ENCODE measurements at regions not wholly inside any gene's neighbourhood (a gene's known extent, or its start where the extent isn't known, plus 50 kb on each side); places are given as distances from the start of the nearest gene placed in this dataset.

DNA sequence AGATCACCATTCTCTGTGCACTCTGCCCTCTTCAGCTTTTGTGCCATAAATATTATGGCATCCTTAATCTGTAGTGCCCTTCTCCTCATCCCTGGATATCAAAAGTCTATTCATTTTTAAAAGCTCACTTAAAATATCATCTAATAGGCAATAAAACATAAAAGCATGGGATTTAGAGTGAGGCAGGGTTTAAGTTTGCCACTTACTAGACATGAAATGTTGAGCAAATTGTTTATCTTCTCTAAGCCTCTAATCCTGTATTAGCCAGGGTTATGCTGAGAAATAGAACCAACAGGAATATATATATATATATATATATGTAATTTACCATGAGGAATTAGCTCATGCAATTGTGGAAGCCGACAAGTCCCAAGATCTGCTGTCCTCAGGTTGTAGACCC is 472.4 kb upstream of the HS3ST1 start:
- no peaks in the 10 kb centered on the region for H3K27me3 ChIP-seq (ENCODE audit: low read depth, low read length)
- no peaks in the 10 kb centered on the region for H3K9me3 ChIP-seq (ENCODE audit: control insufficient read depth in 1 of 2, low read length in 2 of 2)
- no peaks in the 10 kb centered on the region for H3K36me3 ChIP-seq (ENCODE audit: control insufficient read depth in 1 of 2, insufficient read depth in 2 of 2, low read length in 2 of 2)
- no peak overlapping the region for H3K27ac ChIP-seq (ENCODE audit: low read length)
- no peak overlapping the region for H3K4me3 ChIP-seq (ENCODE audit: low read depth in 1 of 2, low read length in 2 of 2)
- no peaks in the 10 kb centered on the region for H3K4me1 ChIP-seq (ENCODE audit: control insufficient read depth in 1 of 2, insufficient read depth in 2 of 2, low read length in 2 of 2)

DNA sequence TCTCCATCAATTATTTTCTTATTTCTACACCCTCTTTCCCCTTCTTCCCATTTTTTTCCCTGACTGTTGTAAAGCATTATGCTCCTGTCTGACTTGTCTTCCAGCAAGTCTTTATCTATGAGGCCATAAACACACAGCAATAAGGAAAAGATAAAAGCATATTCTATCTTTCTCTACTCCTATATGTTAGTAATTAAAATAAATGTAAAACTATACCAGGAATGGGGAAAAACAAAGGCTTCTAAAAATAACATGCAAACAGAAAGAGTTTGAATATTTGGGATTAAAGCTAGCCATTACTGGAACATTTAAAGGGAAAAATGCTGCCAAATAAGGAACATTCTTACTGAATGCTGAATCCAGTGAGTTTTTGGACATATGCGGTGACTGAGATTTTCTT is 471.7 kb upstream of the HS3ST1 start:
- Histone ChIP-seq H3K27ac (ENCODE audit: low read length) (no peak overlapping the region), H3K9me3 (ENCODE audit: control insufficient read depth in 1 of 2, low read length in 2 of 2) (no peaks in the 10 kb centered on the region), H3K27me3 (ENCODE audit: low read depth, low read length) (no peaks in the 10 kb centered on the region), H3K4me1 (ENCODE audit: control insufficient read depth in 1 of 2, insufficient read depth in 2 of 2, low read length in 2 of 2) (no peaks in the 10 kb centered on the region), H3K4me3 (ENCODE audit: low read depth in 1 of 2, low read length in 2 of 2) (no peak overlapping the region), H3K36me3 (ENCODE audit: control insufficient read depth in 1 of 2, insufficient read depth in 2 of 2, low read length in 2 of 2) (no peaks in the 10 kb centered on the region)

DNA sequence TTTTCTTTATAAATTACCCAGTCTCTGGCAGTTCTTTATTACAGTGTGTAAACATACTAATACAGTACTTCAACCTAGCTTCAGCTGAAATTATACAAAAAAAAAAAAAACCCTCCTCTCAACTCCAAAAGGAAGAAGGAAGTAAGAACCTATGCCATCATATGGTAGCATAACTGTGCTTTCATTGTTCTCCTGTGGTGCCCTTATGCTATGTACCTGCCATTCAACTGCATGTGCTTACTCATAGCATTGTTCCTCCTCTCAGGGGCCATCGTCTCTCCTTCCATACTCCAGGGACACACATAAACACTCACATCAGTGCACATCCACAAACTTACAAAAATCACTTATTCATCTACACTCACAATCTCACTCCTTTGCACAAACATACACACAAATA is 470.1 kb upstream of the HS3ST1 start:
- Histone ChIP-seq H3K4me1 (ENCODE audit: control insufficient read depth in 1 of 2, insufficient read depth in 2 of 2, low read length in 2 of 2) (no peaks in the 10 kb centered on the region), H3K27ac (ENCODE audit: low read length) (no peak overlapping the region), H3K9me3 (ENCODE audit: control insufficient read depth in 1 of 2, low read length in 2 of 2) (no peaks in the 10 kb centered on the region), H3K4me3 (ENCODE audit: low read depth in 1 of 2, low read length in 2 of 2) (no peak overlapping the region), H3K27me3 (ENCODE audit: low read depth, low read length) (no peaks in the 10 kb centered on the region), H3K36me3 (ENCODE audit: control insufficient read depth in 1 of 2, insufficient read depth in 2 of 2, low read length in 2 of 2) (no peaks in the 10 kb centered on the region)

DNA sequence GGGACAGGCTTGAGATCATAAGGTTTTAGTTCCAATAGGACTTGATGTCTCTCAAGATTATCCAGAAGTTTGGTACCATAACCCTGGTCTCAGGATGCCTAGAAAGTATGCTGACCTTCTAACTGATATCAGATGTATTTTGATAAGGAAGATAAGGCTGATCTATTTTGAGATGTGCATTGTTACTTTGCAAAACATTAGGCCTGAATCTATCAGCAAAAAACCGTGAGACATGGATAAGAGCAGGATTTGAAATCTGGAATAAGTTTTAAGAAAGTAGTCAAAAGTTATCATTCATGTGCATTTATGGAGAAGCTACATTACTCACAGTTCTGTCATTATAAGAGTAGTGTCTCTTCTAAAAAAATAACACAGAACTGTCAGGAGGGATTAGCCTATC is 467.1 kb upstream of the HS3ST1 start:
- H3K4me3 ChIP-seq (ENCODE audit: low read depth in 1 of 2, low read length in 2 of 2) = no peak overlapping the region
- no peak overlapping the region for H3K27ac ChIP-seq (ENCODE audit: low read length)
- H3K4me1 ChIP-seq (ENCODE audit: control insufficient read depth in 1 of 2, insufficient read depth in 2 of 2, low read length in 2 of 2) = no peaks in the 10 kb centered on the region
- no peaks in the 10 kb centered on the region for H3K27me3 ChIP-seq (ENCODE audit: low read depth, low read length)
- H3K9me3 ChIP-seq (ENCODE audit: control insufficient read depth in 1 of 2, low read length in 2 of 2) = no peaks in the 10 kb centered on the region
- no peaks in the 10 kb centered on the region for H3K36me3 ChIP-seq (ENCODE audit: control insufficient read depth in 1 of 2, insufficient read depth in 2 of 2, low read length in 2 of 2)

DNA sequence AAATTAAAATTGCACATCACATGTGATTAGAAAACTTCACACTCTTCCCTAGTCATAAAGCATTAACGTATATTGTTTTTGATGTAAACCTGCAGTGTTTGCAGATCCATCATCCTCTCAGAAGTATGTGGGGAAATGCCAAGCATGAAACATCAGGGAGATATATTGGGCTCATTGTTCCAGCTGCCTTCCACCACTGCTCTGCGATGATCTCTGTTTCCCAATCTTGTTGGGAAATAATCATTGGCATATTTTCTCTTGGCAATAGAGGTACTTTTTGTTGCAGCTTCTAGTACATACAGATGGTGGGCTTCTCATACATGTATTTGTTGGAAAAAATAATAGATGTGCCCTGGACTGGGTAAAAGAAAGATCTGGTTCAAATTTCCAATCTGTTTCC is 466.3 kb upstream of the HS3ST1 start:
- H3K4me1 ChIP-seq (ENCODE audit: control insufficient read depth in 1 of 2, insufficient read depth in 2 of 2, low read length in 2 of 2) = no peaks in the 10 kb centered on the region
- no peaks in the 10 kb centered on the region for H3K9me3 ChIP-seq (ENCODE audit: control insufficient read depth in 1 of 2, low read length in 2 of 2)
- no peaks in the 10 kb centered on the region for H3K36me3 ChIP-seq (ENCODE audit: control insufficient read depth in 1 of 2, insufficient read depth in 2 of 2, low read length in 2 of 2)
- H3K27me3 ChIP-seq (ENCODE audit: low read depth, low read length) = no peaks in the 10 kb centered on the region
- H3K4me3 ChIP-seq (ENCODE audit: low read depth in 1 of 2, low read length in 2 of 2) = no peak overlapping the region
- H3K27ac ChIP-seq (ENCODE audit: low read length) = no peak overlapping the region

DNA sequence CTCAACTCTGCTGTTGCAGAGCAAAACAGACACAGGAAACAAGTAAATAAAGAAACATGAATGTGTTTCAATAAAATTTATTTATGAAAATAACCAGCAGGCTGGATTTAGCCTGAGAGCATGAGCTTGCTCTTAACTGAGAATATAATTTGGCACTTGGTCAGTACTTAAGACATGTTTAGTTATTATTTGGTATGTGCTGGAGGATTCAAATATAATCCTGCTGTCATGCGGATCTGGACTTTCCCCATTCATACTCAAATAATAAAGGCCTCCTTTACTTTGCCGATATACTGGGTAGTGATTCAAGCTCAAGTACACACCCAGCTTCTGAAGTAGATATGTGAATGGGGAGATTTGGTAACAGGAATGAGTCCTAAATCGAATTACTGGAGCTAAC is 465.5 kb upstream of the HS3ST1 start:
- H3K4me1 ChIP-seq (ENCODE audit: control insufficient read depth in 1 of 2, insufficient read depth in 2 of 2, low read length in 2 of 2) = no peaks in the 10 kb centered on the region
- H3K27me3 ChIP-seq (ENCODE audit: low read depth, low read length) = no peaks in the 10 kb centered on the region
- H3K27ac ChIP-seq (ENCODE audit: low read length) = no peak overlapping the region
- no peak overlapping the region for H3K4me3 ChIP-seq (ENCODE audit: low read depth in 1 of 2, low read length in 2 of 2)
- H3K36me3 ChIP-seq (ENCODE audit: control insufficient read depth in 1 of 2, insufficient read depth in 2 of 2, low read length in 2 of 2) = no peaks in the 10 kb centered on the region
- no peaks in the 10 kb centered on the region for H3K9me3 ChIP-seq (ENCODE audit: control insufficient read depth in 1 of 2, low read length in 2 of 2)

DNA sequence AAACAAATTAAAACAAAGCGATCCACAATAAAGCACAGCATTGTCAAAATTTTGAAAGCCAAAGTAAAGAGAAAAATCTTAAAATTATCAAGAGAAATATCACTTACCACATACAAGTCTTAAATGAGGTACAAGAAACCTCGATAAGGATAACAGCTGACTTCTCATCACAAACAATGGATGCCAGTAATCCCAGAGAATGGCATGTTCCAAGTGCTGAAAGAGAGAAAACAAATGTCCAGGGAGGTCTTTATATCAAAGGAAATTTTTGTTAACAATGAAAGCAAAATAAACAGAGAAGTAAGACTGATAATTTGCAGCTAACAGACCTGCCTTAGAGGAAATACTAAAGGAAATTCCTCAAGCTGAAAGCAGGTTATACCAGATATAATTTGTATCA is 460.4 kb upstream of the HS3ST1 start:
- H3K4me1 ChIP-seq (ENCODE audit: control insufficient read depth in 1 of 2, insufficient read depth in 2 of 2, low read length in 2 of 2) = no peaks in the 10 kb centered on the region
- no peaks in the 10 kb centered on the region for H3K36me3 ChIP-seq (ENCODE audit: control insufficient read depth in 1 of 2, insufficient read depth in 2 of 2, low read length in 2 of 2)
- H3K27ac ChIP-seq (ENCODE audit: low read length) = no peak overlapping the region
- H3K4me3 ChIP-seq (ENCODE audit: low read depth in 1 of 2, low read length in 2 of 2) = no peak overlapping the region
- H3K9me3 ChIP-seq (ENCODE audit: control insufficient read depth in 1 of 2, low read length in 2 of 2) = no peaks in the 10 kb centered on the region
- no peaks in the 10 kb centered on the region for H3K27me3 ChIP-seq (ENCODE audit: low read depth, low read length)

DNA sequence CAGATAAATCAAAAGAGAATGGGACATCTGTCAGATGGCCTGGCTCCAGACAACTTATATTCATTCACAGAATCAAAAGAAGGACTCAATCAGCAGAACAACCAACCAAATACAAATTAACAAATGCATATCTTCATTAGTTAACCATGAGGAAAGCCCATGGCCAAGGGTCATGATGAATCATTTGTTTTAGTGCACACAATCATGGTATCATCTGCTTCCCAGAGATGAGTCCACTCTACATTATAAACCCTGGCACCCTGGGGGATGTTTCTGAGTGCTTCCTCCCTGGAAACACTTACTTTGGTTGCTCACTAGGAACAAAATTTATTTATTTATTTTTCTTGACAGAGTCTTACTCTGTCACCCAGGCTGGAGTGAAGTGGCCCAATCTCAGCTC is 453.3 kb upstream of the HS3ST1 start:
- Histone ChIP-seq H3K4me1 (ENCODE audit: control insufficient read depth in 1 of 2, insufficient read depth in 2 of 2, low read length in 2 of 2) (no peaks in the 10 kb centered on the region), H3K27ac (ENCODE audit: low read length) (no peak overlapping the region)

DNA sequence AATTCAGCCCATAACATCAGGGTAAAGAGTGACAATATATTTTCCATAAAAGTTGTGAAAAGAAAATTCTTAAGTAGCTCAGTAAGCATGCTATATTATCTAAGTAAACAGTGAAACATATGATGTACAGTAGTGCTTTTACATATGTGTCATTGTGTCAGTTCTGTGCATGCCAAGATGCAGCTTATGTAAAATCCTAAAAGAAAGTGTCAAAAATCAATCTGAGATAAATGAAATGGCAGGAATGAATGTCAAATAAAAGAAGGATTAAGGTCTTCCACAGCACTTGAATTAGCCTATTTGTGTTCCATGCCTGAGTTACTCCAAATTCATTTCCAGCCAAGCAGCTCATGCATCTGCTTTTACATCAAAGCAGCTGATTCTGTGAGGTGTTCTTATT is 452.7 kb upstream of the HS3ST1 start:
- H3K4me3 ChIP-seq (ENCODE audit: low read depth in 1 of 2, low read length in 2 of 2) = no peak overlapping the region
- no peak overlapping the region for H3K27ac ChIP-seq (ENCODE audit: low read length)
- H3K36me3 ChIP-seq (ENCODE audit: control insufficient read depth in 1 of 2, insufficient read depth in 2 of 2, low read length in 2 of 2) = no peaks in the 10 kb centered on the region
- no peaks in the 10 kb centered on the region for H3K4me1 ChIP-seq (ENCODE audit: control insufficient read depth in 1 of 2, insufficient read depth in 2 of 2, low read length in 2 of 2)
- peaks cover 4% of the 10 kb centered on the region for H3K27me3 ChIP-seq (ENCODE audit: low read depth, low read length)
- no peaks in the 10 kb centered on the region for H3K9me3 ChIP-seq (ENCODE audit: control insufficient read depth in 1 of 2, low read length in 2 of 2)

More for the DNA sequence above, 453.3 kb upstream of the HS3ST1 start:
- Histone ChIP-seq H3K36me3 (ENCODE audit: control insufficient read depth in 1 of 2, insufficient read depth in 2 of 2, low read length in 2 of 2) (no peaks in the 10 kb centered on the region), H3K27me3 (ENCODE audit: low read depth, low read length) (peaks cover 4% of the 10 kb centered on the region), H3K9me3 (ENCODE audit: control insufficient read depth in 1 of 2, low read length in 2 of 2) (no peaks in the 10 kb centered on the region), H3K4me3 (ENCODE audit: low read depth in 1 of 2, low read length in 2 of 2) (no peak overlapping the region)

DNA sequence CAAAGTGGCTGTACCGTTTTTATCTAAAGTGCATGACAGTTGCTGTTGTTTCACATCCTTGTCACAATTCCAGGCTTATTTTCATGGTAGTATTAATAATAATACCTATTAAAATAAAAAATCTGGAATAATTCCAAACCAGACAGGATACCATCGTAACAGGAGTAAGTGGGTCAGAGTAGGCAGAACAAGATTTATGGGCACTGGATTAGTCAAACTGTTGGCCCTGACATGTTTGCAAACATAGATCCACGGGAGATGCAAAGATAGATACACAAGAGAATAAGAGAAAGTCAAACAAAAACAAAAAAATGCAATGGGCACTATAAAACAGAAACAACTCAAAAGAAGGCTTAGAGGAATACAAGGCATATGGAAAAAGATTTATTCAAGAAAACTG is 449.5 kb upstream of the HS3ST1 start:
- Histone ChIP-seq H3K4me1 (ENCODE audit: control insufficient read depth in 1 of 2, insufficient read depth in 2 of 2, low read length in 2 of 2) (no peaks in the 10 kb centered on the region), H3K27me3 (ENCODE audit: low read depth, low read length) (peaks cover 4% of the 10 kb centered on the region), H3K36me3 (ENCODE audit: control insufficient read depth in 1 of 2, insufficient read depth in 2 of 2, low read length in 2 of 2) (no peaks in the 10 kb centered on the region), H3K27ac (ENCODE audit: low read length) (no peak overlapping the region), H3K9me3 (ENCODE audit: control insufficient read depth in 1 of 2, low read length in 2 of 2) (no peaks in the 10 kb centered on the region), H3K4me3 (ENCODE audit: low read depth in 1 of 2, low read length in 2 of 2) (no peak overlapping the region)

DNA sequence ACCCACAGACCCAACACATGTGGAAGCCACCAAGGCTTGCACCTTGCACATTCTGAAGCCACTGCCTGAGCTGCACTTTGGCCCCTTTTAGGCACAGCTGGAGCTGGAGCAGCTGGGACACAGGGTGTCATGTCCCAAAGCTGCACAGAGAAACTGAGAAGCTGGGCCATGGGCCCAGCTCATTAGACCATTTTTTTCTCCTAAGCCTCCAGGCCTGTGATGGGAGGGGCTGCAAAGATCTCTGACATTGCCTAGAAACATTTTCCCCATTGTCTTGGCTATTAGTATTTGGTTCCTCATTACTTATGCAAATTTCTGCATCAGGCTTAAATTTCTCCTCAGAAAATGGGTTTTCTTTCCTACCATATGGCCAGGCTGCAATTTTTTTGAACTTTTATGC is 447.4 kb upstream of the HS3ST1 start:
- H3K36me3 ChIP-seq (ENCODE audit: control insufficient read depth in 1 of 2, insufficient read depth in 2 of 2, low read length in 2 of 2) = no peaks in the 10 kb centered on the region
- H3K27ac ChIP-seq (ENCODE audit: low read length) = no peak overlapping the region
- H3K9me3 ChIP-seq (ENCODE audit: control insufficient read depth in 1 of 2, low read length in 2 of 2) = no peaks in the 10 kb centered on the region
- H3K4me1 ChIP-seq (ENCODE audit: control insufficient read depth in 1 of 2, insufficient read depth in 2 of 2, low read length in 2 of 2) = no peaks in the 10 kb centered on the region
- peaks cover 4% of the 10 kb centered on the region for H3K27me3 ChIP-seq (ENCODE audit: low read depth, low read length)
- H3K4me3 ChIP-seq (ENCODE audit: low read depth in 1 of 2, low read length in 2 of 2) = no peak overlapping the region

DNA sequence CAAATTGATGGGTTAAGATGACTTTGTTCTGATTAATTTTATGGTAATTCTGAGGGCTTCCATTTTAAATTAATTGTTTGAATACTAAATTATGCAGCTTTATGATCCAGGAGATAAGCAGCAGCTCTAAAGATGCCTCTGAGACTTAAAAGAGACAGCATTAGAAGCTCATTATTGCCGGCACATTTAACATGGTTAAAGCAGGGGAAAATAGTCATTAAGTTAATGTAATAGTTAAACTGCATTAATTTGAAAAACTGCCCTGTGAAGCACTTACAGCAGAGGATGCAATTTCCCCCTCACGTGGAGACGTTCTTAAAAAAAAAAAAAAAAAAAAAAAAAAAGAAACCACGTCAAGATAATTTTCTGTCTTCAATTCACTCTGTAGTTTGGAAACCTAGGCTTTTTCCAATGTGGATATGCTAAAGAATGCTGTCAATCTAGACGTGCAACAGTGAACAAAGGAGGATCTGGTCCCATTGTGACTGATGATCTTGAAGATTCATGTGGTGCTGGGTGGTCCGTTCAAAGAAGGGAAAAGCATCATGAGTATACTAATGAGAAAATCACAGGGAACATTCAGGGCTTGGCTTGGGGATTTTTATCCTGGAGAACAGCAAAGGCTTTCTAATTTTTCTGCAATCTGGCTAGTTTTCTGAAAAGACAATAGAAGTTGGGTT is 440.6 kb upstream of the HS3ST1 start:
- Histone ChIP-seq H3K27ac (ENCODE audit: low read length) (no peak overlapping the region), H3K4me3 (ENCODE audit: low read depth in 1 of 2, low read length in 2 of 2) (no peak overlapping the region), H3K4me1 (ENCODE audit: control insufficient read depth in 1 of 2, insufficient read depth in 2 of 2, low read length in 2 of 2) (no peaks in the 10 kb centered on the region), H3K36me3 (ENCODE audit: control insufficient read depth in 1 of 2, insufficient read depth in 2 of 2, low read length in 2 of 2) (no peaks in the 10 kb centered on the region), H3K27me3 (ENCODE audit: low read depth, low read length) (no peaks in the 10 kb centered on the region), H3K9me3 (ENCODE audit: control insufficient read depth in 1 of 2, low read length in 2 of 2) (no peaks in the 10 kb centered on the region)
